ENCODE measurements at regions not wholly inside any gene's neighbourhood (a gene's known extent, or its start where the extent isn't known, plus 50 kb on each side); places are given as distances from the start of the nearest gene placed in this dataset.

GRCh38 chr4:137363496-137363895 lies 168.8 kb downstream of the PCDH18 start:
- no peaks in the 10 kb centered on the region for H3K4me1 ChIP-seq
- 15% methylated on average over 4 of the region's 4 CpGs for WGBS (ENCODE audit: missing lambda C conversion rate)
- DNase-seq (ENCODE audit: low read depth in 1 of 2, low spot score in 1 of 2) (no peak), ATAC-seq (no peak), FAIRE-seq (no peak)
- ChIA-PET CTCF (no interaction called here), POLR2A (no interaction called here)
- H3K4me3 ChIP-seq: no peak overlapping the region
- H3K9me3 ChIP-seq: no peaks in the 10 kb centered on the region
- no peak overlapping the region for H3K4me2 ChIP-seq
- TF ChIP-seq EP300 (IDR thresholded peaks at IDR 0.05): no peak
- TF ChIP-seq BCL3 (IDR thresholded peaks at IDR 0.05): no peak
- no peak for TF ChIP-seq MYC (IDR thresholded peaks at IDR 0.05; ENCODE audit: borderline replicate concordance, low read length)
- no peak for TF ChIP-seq CBX2 (IDR thresholded peaks at IDR 0.05; ENCODE audit: borderline replicate concordance, low read depth)
- no peak for TF ChIP-seq RAD21 (conservative IDR thresholded peaks at IDR 0.05 in 1 of 2, IDR thresholded peaks at IDR 0.05 in 1 of 2)
- no peak for TF ChIP-seq KDM1A (IDR thresholded peaks at IDR 0.05; ENCODE audit: low read depth)
- TF ChIP-seq CHD2 (IDR thresholded peaks at IDR 0.05; ENCODE audit: low read length, partially characterized antibody): no peak
- TF ChIP-seq HDAC2 (IDR thresholded peaks at IDR 0.05): no peak
- TF ChIP-seq POLR2AphosphoS2 (conservative IDR thresholded peaks at IDR 0.05; ENCODE audit: low read length): no peak
- TF ChIP-seq ZFP36 (IDR thresholded peaks at IDR 0.05; ENCODE audit: borderline replicate concordance, partially characterized antibody): no peak
- TF ChIP-seq USF2 (IDR thresholded peaks at IDR 0.05): no peak
- TF ChIP-seq REST (IDR thresholded peaks at IDR 0.05): no peak
- TF ChIP-seq RCOR1 (IDR thresholded peaks at IDR 0.05; ENCODE audit: low read depth, low read length): no peak
- TF ChIP-seq ZNF302 (CRISPR knock-in tag; IDR thresholded peaks at IDR 0.05): no peak
- no peak for TF ChIP-seq SMC3 (IDR thresholded peaks at IDR 0.05)
- TF ChIP-seq PHF8 (IDR thresholded peaks at IDR 0.05; ENCODE audit: borderline replicate concordance, low read depth): no peak
- no peak for TF ChIP-seq HOXB13 (CRISPR knock-in tag; IDR thresholded peaks at IDR 0.05; ENCODE audit: low read depth)
- TF ChIP-seq FOXS1 (CRISPR knock-in tag; IDR thresholded peaks at IDR 0.05): no peak
- H3K27ac ChIP-seq: no peak overlapping the region

GRCh38 chr4:137361756-137362470 lies 170.4 kb downstream of the PCDH18 start:
- DNase-seq (ENCODE audit: low read depth in 1 of 2, low spot score in 1 of 2) (no peak), ATAC-seq (no peak), FAIRE-seq (no peak)
- no peak overlapping the region for H3K4me2 ChIP-seq
- no peak overlapping the region for H3K4me3 ChIP-seq
- H3K9me3 ChIP-seq: no peaks in the 10 kb centered on the region
- no peaks in the 10 kb centered on the region for H3K4me1 ChIP-seq
- CTCF ChIA-PET: no interaction called here
- no peak overlapping the region for H3K27ac ChIP-seq
- POLR2A ChIA-PET: no interaction called here
- TF ChIP-seq RFX5 (IDR thresholded peaks at IDR 0.05): no peak
- no peak for TF ChIP-seq MAX (IDR thresholded peaks at IDR 0.05)
- TF ChIP-seq POLR2AphosphoS2 (conservative IDR thresholded peaks at IDR 0.05; ENCODE audit: low read length): no peak
- no peak for TF ChIP-seq ZC3H11A (IDR thresholded peaks at IDR 0.05)
- TF ChIP-seq HMGXB4 (CRISPR knock-in tag; IDR thresholded peaks at IDR 0.05; ENCODE audit: borderline replicate concordance): no peak
- TF ChIP-seq CHD4 (IDR thresholded peaks at IDR 0.05; ENCODE audit: borderline replicate concordance): no peak
- no peak for TF ChIP-seq FOSL2 (IDR thresholded peaks at IDR 0.05)
- TF ChIP-seq FOSL2 (CRISPR knock-in tag; IDR thresholded peaks at IDR 0.05): no peak
- TF ChIP-seq SMC3 (IDR thresholded peaks at IDR 0.05): no peak
- TF ChIP-seq MYC (IDR thresholded peaks at IDR 0.05; ENCODE audit: borderline replicate concordance, low read length): no peak
- TF ChIP-seq E2F6 (IDR thresholded peaks at IDR 0.05; ENCODE audit: borderline replicate concordance, low read depth): no peak
- no peak for TF ChIP-seq HES2 (IDR thresholded peaks at IDR 0.05)
- 33% methylated on average over 3 of the region's 3 CpGs for WGBS (ENCODE audit: missing lambda C conversion rate)

Data from A549 (cell line).